NCI-H510A (cell line): ENCODE measurements at regions not wholly inside any gene's neighbourhood (a gene's known extent, or its start where the extent isn't known, plus 50 kb on each side); places are given as distances from the start of the nearest gene placed in this dataset.
A peak's percentile ranks its signal among the peaks of the same experiment; 100 is the strongest.

Source experiments
- DNase-seq: peaks from one replicate; lab custom pipeline; 2025; lab: John Stamatoyannopoulos, UW

DNA sequence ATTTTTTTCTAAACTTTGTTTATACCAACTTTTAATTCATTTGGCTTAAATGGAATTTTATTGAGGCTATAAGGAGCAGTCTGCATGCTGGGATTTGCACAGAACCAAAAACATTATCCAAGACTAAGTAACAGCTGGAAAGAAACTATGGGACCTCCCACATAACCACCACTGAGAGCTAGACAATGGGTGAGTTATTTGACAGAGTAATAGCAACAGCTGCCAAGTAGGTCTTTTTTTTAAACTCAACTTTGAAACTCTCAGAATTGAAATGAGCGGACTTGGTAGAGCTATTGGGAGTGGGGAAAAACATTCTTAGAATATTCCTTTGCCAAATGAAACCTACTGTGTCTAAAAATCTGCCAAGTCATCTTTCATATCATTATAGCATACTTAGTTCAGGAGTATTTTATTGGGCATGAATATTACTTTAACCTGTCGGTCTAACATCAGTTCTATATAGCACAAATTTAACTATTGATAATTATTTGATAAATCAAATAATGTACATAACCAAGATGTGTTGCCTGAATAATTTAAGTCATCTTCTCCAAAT is 1428.0 kb downstream of the PCDH7 start:
- DNase-seq: no peak

DNA sequence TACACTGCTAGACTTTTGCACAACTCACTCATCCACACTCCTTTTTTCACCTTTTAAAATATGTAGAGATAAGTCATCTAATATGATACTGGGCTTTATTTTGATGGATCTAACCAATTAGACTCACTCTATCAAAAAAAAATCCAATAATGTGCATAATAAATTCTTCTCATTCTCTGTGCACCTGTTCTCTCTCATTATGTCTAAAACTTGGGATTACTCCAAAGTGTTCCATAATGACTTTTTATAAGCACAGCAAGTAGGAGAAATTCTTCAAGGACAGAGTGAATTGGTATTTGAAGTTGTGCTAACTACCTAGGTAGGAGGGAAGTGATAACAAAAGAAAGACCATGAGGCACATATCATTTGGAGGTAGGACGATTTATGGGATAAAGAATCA is 1438.8 kb downstream of the PCDH7 start:
- no peak for DNase-seq

DNA sequence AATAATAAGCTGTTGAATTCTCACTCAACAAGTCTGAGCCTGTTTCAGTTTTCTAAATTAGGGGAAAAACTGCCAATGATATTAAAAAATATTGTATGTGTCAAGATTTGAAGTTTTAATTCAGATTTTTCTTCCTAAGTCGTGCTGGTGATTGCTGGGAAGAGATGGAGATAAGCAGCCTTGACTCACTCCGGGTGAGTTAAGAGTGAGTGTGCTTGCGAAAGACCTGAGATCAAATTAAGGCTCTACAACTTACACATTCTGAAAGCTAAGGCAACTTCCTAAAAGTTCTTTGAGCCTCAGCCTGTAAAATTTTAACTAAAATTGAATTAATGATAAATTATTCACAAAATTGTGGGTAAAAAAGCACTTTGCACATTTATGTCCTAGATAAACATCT is 1441.2 kb downstream of the PCDH7 start:
- DNase-seq: no peak

DNA sequence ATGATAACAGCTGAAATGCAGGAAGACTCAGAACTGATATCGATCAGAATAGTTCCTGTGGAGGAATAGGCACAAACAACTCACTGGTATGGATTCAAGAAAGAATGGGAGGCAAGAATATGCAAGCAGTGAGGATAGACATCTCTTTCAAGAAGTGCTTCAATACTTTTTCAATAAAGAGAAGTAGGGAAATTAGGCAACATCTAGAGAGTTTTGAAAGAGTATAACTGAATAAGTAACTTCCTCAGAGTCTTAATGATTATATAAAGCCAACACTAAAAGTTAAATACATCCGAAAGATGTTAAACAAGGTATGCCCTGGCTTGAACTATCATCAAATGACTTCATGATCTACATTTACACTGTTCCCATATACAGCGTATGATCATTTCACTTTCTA is 1443.0 kb downstream of the PCDH7 start:
- DNase-seq: no peak

- DNase-seq: no peak
Observed at GRCh38 chr4:32169841-32170240, 1449.7 kb downstream of the PCDH7 start.

- DNase-seq: no peak
Observed at GRCh38 chr4:32172086-32172485, 1451.9 kb downstream of the PCDH7 start.

DNA sequence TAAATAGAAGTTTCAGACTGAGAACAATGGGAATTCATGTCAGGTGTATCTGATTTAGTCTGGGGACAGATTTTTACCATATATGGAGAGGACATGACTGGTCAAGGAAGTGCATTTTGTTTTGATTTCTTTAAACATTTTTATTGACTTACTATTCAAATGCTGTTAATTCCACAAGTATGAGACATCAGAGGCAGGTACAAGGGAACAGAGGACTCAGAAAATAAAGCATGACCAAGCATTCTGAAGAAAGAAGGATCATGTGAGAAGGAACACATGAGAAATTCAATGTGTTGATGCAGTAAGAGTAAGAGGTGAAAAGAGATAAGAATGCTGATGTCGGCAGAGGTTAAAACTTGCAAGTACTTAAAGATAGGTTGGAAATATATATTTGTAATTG is 1452.6 kb downstream of the PCDH7 start:
- DNase-seq: no peak

DNA sequence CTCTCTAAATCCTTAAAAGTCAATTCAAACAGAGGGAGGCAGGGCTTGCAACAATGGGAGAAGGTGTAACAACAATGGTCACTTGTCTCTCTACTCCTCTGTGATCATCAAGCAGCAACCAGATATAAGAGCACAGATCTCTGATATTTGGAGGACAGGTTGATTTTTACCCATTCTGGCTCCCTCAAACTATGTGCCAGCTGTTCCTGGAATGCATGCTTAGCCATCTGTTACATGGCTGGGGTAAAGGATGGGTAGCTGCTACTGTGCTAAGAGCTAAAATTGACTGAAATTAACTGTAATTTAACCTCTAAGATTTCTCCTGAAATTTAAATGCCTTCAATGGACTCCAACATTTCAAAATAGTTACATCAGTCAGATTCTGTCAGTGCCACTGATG is 1459.9 kb downstream of the PCDH7 start:
- no peak for DNase-seq

DNA sequence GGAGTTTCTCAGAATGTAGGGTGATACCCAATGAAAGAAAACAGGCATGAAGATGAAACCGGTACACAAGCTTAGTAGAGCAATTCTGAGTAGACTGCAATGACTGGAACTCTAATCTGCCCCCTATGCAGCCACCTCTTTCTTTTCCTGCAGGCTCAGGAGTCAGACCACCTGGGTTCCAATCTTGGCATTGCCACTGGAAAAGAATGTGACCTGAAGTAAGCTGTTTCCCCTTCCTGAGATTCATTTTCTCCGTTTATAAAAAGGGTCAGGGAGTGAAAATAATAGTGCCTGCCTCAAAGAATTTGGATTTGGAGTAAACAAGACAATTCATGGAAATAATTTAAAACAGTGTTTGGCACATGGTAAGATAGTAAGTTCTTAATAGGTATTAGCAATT is 1464.0 kb downstream of the PCDH7 start:
- no peak for DNase-seq

GRCh38 chr4:32189130-32189529 is 1469.0 kb downstream of the PCDH7 start:
- DNase-seq: no peak

DNA sequence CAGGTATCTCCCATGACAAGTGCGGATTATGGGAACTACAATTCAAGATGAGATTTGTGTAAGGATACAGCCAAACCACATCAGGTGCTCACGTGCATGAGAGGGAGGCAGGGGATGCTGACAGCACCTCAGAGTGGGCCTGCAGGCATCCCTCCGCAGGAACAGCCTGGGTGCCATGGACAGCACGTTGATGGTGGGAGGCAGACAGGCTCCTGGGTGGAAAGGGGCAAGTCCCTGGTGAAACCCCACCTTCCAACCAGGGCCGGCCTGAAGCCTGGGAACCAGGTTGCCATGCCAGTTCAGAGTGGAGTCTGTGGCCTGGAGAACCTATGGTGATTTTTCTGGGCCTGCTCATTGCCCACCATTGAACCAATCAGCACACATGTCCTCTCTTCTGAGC is 1469.6 kb downstream of the PCDH7 start:
- no peak for DNase-seq

DNA sequence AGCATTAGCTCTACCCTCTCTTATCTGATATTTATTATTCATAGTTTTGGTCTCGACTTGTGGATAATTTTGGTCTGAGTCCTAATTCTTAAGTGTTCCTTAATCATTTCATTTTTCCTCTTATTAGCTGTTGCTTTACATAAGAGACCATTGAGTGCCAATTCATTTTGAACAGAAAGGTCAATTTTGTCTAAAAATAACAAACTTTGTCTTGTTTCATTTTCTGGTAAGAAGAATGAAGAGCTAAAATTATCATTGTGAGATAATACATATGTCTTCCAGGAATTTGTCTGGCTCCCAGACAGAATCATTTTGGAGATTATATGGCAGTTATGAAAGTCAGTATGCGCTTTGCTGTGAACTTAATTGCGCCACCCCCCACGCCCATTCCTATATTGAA is 1471.8 kb downstream of the PCDH7 start:
- no peak for DNase-seq

- DNase-seq: no peak
Observed at GRCh38 chr4:32192363-32192762, 1472.2 kb downstream of the PCDH7 start.

- no peak for DNase-seq
Observed at GRCh38 chr4:32192991-32193390, 1472.8 kb downstream of the PCDH7 start.

DNA sequence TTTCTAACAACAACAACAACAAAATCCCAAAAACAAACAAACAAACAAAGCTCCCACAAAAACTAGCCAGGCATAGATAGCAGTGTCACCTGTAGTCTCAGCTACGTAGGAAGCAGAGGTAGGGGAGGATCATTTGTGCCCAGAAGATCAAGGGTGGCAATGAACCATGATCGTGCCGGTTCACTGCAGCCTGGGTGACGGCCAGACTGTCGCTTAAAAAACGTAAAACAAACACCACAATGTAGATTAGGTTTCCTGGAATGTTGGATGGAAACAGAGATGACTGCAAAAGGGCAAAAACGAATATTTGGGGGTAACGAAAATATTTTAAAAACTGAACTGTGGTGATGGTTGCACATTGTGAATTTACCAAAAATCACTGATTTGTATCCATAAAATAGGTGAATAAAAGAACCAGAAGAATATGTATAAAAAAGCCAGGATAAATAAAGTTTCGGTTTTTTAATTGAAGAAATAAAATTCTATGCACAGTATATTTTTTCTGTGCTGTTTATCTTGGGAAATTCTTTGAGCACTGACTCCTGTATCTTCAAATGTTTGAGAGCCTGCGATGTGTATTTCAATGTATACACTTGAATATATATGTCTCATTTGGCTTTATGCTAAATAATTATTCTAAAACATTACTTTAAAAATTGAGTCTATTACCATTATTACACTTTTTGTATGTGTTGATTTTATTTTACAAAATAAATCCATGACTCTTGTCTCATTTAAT is 1477.0 kb downstream of the PCDH7 start:
- DNase-seq: peak; percentile 1

- DNase-seq: no peak
Observed at GRCh38 chr4:32199639-32200038, 1479.5 kb downstream of the PCDH7 start.

DNA sequence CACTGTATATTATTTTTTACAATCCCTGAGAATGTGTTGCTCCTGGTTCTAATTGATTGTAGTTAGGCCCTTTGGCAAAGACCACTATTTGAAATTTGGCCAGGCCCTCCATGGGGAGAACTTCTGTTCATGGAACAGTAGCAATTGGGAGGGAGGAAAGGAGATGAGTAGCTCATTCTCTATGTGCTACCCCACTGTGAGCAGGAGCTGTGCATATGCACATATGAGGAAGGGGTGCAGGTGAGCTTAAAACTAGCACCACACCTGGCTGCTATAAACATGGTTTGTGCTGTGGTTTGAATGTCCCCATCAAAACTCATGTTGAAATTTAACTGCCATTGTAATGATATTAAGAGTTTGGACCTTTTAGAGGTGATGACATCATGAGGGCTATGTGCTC is 1483.2 kb downstream of the PCDH7 start:
- DNase-seq: no peak

DNA sequence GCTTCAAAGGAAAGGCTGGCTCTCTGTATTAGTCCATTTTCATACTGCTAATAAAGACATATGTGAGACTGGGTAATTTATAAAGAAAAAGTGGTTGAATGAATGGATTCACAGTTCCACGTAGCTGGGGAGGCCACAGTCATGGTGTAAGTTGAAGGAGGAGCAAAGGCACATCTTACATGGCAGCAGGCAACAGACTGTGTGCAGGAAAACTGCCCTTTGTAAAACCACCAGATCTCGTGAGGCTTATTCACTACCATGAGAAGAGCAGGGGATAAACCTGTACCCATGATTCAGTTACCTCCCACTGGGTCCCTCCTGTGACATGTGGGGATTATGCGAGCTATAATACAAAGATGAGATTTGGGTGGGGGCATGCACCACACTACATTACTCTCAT is 1486.6 kb downstream of the PCDH7 start:
- DNase-seq: no peak

DNA sequence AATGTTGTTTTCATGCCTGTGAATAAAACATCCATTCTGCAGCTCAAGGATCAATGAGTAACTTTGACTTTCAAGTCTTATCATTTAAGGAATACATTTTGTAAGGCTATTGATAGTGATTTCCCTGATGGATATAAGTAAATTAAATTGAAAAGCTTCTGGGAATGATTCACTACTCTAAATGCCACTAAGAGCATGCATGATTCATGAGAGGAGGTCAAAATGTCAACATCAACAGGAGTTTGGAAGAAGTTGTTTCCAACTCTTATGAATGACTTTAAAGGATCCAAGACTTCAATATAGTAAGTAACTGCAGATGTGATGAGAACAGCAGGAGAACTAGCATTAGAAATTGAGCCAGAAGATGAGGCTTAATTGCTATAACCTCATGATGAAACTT is 1487.3 kb downstream of the PCDH7 start:
- no peak for DNase-seq

DNA sequence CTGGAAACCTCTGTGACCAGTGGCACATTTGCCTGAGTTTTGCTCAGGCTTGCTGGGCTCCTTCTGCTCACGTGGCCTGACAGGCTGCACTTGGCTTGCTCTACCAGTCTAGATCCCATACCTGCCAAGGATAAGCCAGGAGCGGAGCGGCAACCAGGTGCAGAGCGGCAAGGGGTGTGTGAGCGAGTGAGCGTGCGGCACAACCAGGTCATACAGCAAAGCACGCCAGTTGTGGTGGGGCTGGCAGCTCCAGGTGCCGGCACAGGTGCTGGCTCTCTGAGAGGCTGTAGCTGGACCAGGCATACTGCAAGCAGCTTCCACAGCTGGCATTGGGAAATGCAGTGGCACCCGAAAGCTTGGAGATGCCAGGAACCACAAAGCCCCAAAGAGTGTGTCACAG is 1495.1 kb downstream of the PCDH7 start:
- DNase-seq: no peak

- no peak for DNase-seq
Observed at GRCh38 chr4:32216502-32216901, 1496.3 kb downstream of the PCDH7 start.

GRCh38 chr4:32219306-32220075 is 1499.3 kb downstream of the PCDH7 start:
- DNase-seq: no peak

GRCh38 chr4:32226204-32226603 is 1506.0 kb downstream of the PCDH7 start:
- no peak for DNase-seq
